Ascending aorta (tissue), 2 donors: ENCODE measurements at regions not wholly inside any gene's neighbourhood (a gene's known extent, or its start where the extent isn't known, plus 50 kb on each side); places are given as distances from the start of the nearest gene placed in this dataset.

Experiments used
- DNase-seq, 2 donors: peaks; one replicate each; pipeline ENCODE4 v3.0.0-alpha.2; 2019; ENCODE audit warnings: low spot score in 2 of 2
- H3K27ac ChIP-seq, 2 donors: fragments of 200-600 bp; sonication (generic); one replicate each; pipeline ENCODE4 v1.5.1; 2016 to 2017; ENCODE audit warnings: mild to moderate bottlenecking in 1 of 2
- H3K27me3 ChIP-seq: fragments of 200-600 bp; sonication (generic); one replicate; pipeline ENCODE4 v1.5.1; 2017
- H3K36me3 ChIP-seq, 2 donors: fragments of 200-600 bp; sonication (generic); one replicate each; pipeline ENCODE4 v1.5.1; 2016
- H3K4me1 ChIP-seq, 2 donors: fragments of 200-600 bp; sonication (generic); one replicate each; pipeline ENCODE4 v1.5.1; 2016 to 2017; ENCODE audit warnings: mild to moderate bottlenecking in 1 of 2
- H3K4me3 ChIP-seq, 2 donors: fragments of 200-600 bp; sonication (generic); one replicate each; pipeline ENCODE4 v1.5.1; 2016 to 2017; ENCODE audit warnings: mild to moderate bottlenecking in 1 of 2
- H3K9me3 ChIP-seq, 2 donors: fragments of 200-600 bp; sonication (generic); one replicate each; pipeline ENCODE4 v1.5.1; 2016
- CTCF ChIP-seq, 3 experiments: fragments of 200-600 bp in 2 of 3; fragments of 450-650 bp in 1 of 3; sonication (generic) in 2 of 3; IDR thresholded peaks; one replicate each; pipeline ENCODE4 v1.5.1; 2016 to 2019; ENCODE audit warnings: antibody characterized with exemption in 3 of 3, mild to moderate bottlenecking in 1 of 3, moderate library complexity in 1 of 3
- intact Hi-C: fragments of 100-400 bp; cut with DNase I; formaldehyde crosslinking; loops from one replicate; pipeline ENCODE4 v1.15.1; 2023

GRCh38 chr10:91117505-91117904 lies 103.0 kb upstream of the PCGF5 start:
- H3K27me3 ChIP-seq: no peaks in the 10 kb centered on the region
- intact Hi-C loops: no loop called here
- H3K36me3 ChIP-seq: no peaks in the 10 kb centered on the region
- TF ChIP-seq CTCF (IDR thresholded peaks at IDR 0.05): no peak
- no peak overlapping the region for H3K27ac ChIP-seq
- peaks cover 0 to 3% of the 10 kb centered on the region in 2 donors for H3K4me1 ChIP-seq
- H3K9me3 ChIP-seq: no peaks in the 10 kb centered on the region
- no peak for DNase-seq
- H3K4me3 ChIP-seq: no peak overlapping the region

GRCh38 chr10:91120348-91120747 lies 100.1 kb upstream of the PCGF5 start:
- no peak for DNase-seq
- no peak for TF ChIP-seq CTCF (IDR thresholded peaks at IDR 0.05)
- Histone ChIP-seq H3K9me3 (no peaks in the 10 kb centered on the region), H3K4me3 (no peak overlapping the region), H3K27ac (no peak overlapping the region), H3K27me3 (no peaks in the 10 kb centered on the region), H3K4me1 (peaks cover 0 to 3% of the 10 kb centered on the region in 2 donors), H3K36me3 (no peaks in the 10 kb centered on the region)
- intact Hi-C loops: no loop called here

- H3K27ac ChIP-seq: no peak overlapping the region
- no peaks in the 10 kb centered on the region for H3K27me3 ChIP-seq
- H3K36me3 ChIP-seq: no peaks in the 10 kb centered on the region
- no peak for DNase-seq
- intact Hi-C loops: no loop called here
- no peak overlapping the region for H3K4me3 ChIP-seq
- TF ChIP-seq CTCF (IDR thresholded peaks at IDR 0.05): no peak
- H3K4me1 ChIP-seq: no peaks in the 10 kb centered on the region
- H3K9me3 ChIP-seq: no peaks in the 10 kb centered on the region
Observed at GRCh38 chr10:91123261-91123660, 97.2 kb upstream of the PCGF5 start.

GRCh38 chr10:91124016-91124415 lies 96.4 kb upstream of the PCGF5 start:
- intact Hi-C loops: no loop called here

GRCh38 chr10:91126471-91126870 lies 94.0 kb upstream of the PCGF5 start:
- intact Hi-C loops: no loop called here
- no peak for TF ChIP-seq CTCF (IDR thresholded peaks at IDR 0.05)
- H3K27ac ChIP-seq: no peak overlapping the region
- no peaks in the 10 kb centered on the region for H3K4me1 ChIP-seq
- H3K36me3 ChIP-seq: no peaks in the 10 kb centered on the region
- no peaks in the 10 kb centered on the region for H3K9me3 ChIP-seq
- H3K4me3 ChIP-seq: no peak overlapping the region
- no peaks in the 10 kb centered on the region for H3K27me3 ChIP-seq
- no peak for DNase-seq

More at GRCh38 chr10:91124016-91124415, 96.4 kb upstream of the PCGF5 start:
- TF ChIP-seq CTCF (IDR thresholded peaks at IDR 0.05): no peak
- H3K27ac ChIP-seq: no peak overlapping the region
- no peaks in the 10 kb centered on the region for H3K27me3 ChIP-seq
- no peaks in the 10 kb centered on the region for H3K36me3 ChIP-seq
- no peak for DNase-seq
- H3K4me1 ChIP-seq: no peaks in the 10 kb centered on the region
- no peak overlapping the region for H3K4me3 ChIP-seq
- H3K9me3 ChIP-seq: no peaks in the 10 kb centered on the region
